KMS-11 (cell line): ENCODE measurements at regions not wholly inside any gene's neighbourhood (a gene's known extent, or its start where the extent isn't known, plus 50 kb on each side); places are given as distances from the start of the nearest gene placed in this dataset.

ENCODE experiments used
- H2AFZ ChIP-seq: fragments of 200-600 bp; sonication (generic); 2 replicates; pipeline ENCODE4 v1.6.1; 2016; ENCODE audit warnings: antibody characterized with exemption, mixed run types, low read depth
- H3K27ac ChIP-seq: fragments of 200-600 bp; sonication (generic); 2 replicates; pipeline ENCODE4 v1.6.1; 2016; ENCODE audit warnings: mild to moderate bottlenecking, mixed run types
- H3K27me3 ChIP-seq: fragments of 200-600 bp; sonication (generic); 2 replicates; pipeline ENCODE4 v1.6.1; 2017; ENCODE audit warnings: mild to moderate bottlenecking, low read depth, mixed run types, moderate library complexity; ENCODE audit not compliant: insufficient read depth
- H3K36me3 ChIP-seq: fragments of 200-600 bp; sonication (generic); 2 replicates; pipeline ENCODE4 v1.6.1; 2017; ENCODE audit warnings: mild to moderate bottlenecking, mixed run types; ENCODE audit not compliant: insufficient read depth
- H3K4me1 ChIP-seq: fragments of 200-600 bp; sonication (generic); 2 replicates; pipeline ENCODE4 v1.6.1; 2016; ENCODE audit warnings: mild to moderate bottlenecking, low read depth, mixed run types; ENCODE audit not compliant: poor library complexity, severe bottlenecking
- H3K4me2 ChIP-seq: fragments of 200-600 bp; sonication (generic); 2 replicates; pipeline ENCODE4 v1.7.0; 2016; ENCODE audit warnings: mild to moderate bottlenecking, mixed run types
- H3K4me3 ChIP-seq: fragments of 200-600 bp; sonication (generic); IDR thresholded peaks from 2 replicates; pipeline ENCODE4 v1.6.1; 2017; ENCODE audit warnings: low read depth, low read length, mixed read lengths; ENCODE audit not compliant: insufficient read depth
- H3K79me2 ChIP-seq: fragments of 200-600 bp; sonication (generic); 2 replicates; pipeline ENCODE4 v1.6.1; 2016; ENCODE audit warnings: low read depth, mixed run types; ENCODE audit not compliant: insufficient read depth
- H3K9ac ChIP-seq: fragments of 200-600 bp; sonication (generic); 2 replicates; pipeline ENCODE4 v1.6.1; 2016; ENCODE audit warnings: mild to moderate bottlenecking, mixed run types
- H4K20me1 ChIP-seq: fragments of 200-600 bp; sonication (generic); 2 replicates; pipeline ENCODE4 v1.6.1; 2016; ENCODE audit warnings: mild to moderate bottlenecking, mixed run types; ENCODE audit not compliant: insufficient read depth
- TF ChIP-seq, protein P1 (sequence below): fragments of 200-600 bp; sonication (generic); conservative IDR thresholded peaks from 2 replicates; pipeline ENCODE4 v1.6.1; 2017; ENCODE audit warnings: low read depth, mild to moderate bottlenecking, antibody characterized with exemption, low read length, moderate library complexity, mixed read lengths

DNA sequence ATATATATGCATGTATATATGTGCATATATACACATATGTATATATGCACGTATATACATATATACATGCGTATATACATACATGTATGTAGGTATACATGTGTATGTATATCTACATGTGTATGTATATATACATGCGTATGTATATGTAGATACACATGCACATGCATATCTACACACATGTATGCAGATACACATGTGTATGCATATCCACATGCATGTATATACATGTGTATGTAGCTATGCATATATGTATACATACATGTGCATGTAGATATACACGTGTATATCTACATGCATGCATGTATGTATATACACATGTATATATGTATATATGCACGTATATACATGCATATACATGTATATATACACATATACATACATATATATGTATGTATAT lies 95.8 kb upstream of the STEAP4 start:
- Histone ChIP-seq H3K27ac (no peak overlapping the region), H3K79me2 (no peaks in the 10 kb centered on the region), H3K4me1 (no peaks in the 10 kb centered on the region), H4K20me1 (no peaks in the 10 kb centered on the region), H3K27me3 (no peaks in the 10 kb centered on the region), H3K36me3 (no peaks in the 10 kb centered on the region), H3K9ac (no peak overlapping the region), H3K4me3 (no peak overlapping the region), H3K4me2 (no peak overlapping the region), H2AFZ (no peak overlapping the region)
- TF ChIP-seq, protein P1, sequence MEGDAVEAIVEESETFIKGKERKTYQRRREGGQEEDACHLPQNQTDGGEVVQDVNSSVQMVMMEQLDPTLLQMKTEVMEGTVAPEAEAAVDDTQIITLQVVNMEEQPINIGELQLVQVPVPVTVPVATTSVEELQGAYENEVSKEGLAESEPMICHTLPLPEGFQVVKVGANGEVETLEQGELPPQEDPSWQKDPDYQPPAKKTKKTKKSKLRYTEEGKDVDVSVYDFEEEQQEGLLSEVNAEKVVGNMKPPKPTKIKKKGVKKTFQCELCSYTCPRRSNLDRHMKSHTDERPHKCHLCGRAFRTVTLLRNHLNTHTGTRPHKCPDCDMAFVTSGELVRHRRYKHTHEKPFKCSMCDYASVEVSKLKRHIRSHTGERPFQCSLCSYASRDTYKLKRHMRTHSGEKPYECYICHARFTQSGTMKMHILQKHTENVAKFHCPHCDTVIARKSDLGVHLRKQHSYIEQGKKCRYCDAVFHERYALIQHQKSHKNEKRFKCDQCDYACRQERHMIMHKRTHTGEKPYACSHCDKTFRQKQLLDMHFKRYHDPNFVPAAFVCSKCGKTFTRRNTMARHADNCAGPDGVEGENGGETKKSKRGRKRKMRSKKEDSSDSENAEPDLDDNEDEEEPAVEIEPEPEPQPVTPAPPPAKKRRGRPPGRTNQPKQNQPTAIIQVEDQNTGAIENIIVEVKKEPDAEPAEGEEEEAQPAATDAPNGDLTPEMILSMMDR = no peak

- H3K9ac ChIP-seq = no peak overlapping the region
- H3K27me3 ChIP-seq = no peaks in the 10 kb centered on the region
- no peak overlapping the region for H3K4me3 ChIP-seq
- no peaks in the 10 kb centered on the region for H3K36me3 ChIP-seq
- no peak overlapping the region for H3K27ac ChIP-seq
- no peaks in the 10 kb centered on the region for H4K20me1 ChIP-seq
- no peak overlapping the region for H3K4me2 ChIP-seq
- no peaks in the 10 kb centered on the region for H3K4me1 ChIP-seq
- TF ChIP-seq, protein P1 = peak; percentile 85
- H3K79me2 ChIP-seq = no peaks in the 10 kb centered on the region
- no peak overlapping the region for H2AFZ ChIP-seq
These were observed 94.4 kb upstream of the STEAP4 start for GRCh38 chr7:88401009-88401623.

- no peaks in the 10 kb centered on the region for H3K27me3 ChIP-seq
- no peaks in the 10 kb centered on the region for H3K36me3 ChIP-seq
- TF ChIP-seq, protein P1 = no peak
- H2AFZ ChIP-seq = no peak overlapping the region
- H3K4me3 ChIP-seq = no peak overlapping the region
- H3K4me2 ChIP-seq = no peak overlapping the region
- H3K79me2 ChIP-seq = no peaks in the 10 kb centered on the region
- H3K9ac ChIP-seq = no peak overlapping the region
- no peak overlapping the region for H3K27ac ChIP-seq
- H3K4me1 ChIP-seq = no peaks in the 10 kb centered on the region
- no peaks in the 10 kb centered on the region for H4K20me1 ChIP-seq
These were observed 93.1 kb upstream of the STEAP4 start for GRCh38 chr7:88399696-88400240.

DNA sequence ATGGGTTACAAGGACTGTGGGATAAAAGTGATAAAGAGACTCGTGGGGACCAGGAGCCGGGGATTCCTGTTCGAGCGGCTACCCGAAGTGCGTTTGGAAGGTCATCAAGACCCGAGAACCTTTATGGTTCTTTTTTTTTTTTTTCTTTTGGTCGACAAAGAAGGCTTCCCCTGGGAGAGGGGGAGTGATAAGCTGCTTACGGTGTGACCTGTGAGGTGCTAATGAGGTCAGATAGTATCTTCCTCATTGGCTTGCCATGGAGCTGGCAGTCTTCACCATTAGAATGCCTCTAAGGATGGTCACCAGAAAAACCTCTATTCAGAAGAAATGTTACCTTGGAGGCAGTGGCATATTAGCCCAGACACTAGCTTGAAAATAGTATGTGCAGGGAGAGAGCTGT lies 92.3 kb upstream of the STEAP4 start:
- H3K4me2 ChIP-seq = no peak overlapping the region
- no peaks in the 10 kb centered on the region for H3K27me3 ChIP-seq
- no peak overlapping the region for H3K9ac ChIP-seq
- H3K4me1 ChIP-seq = no peaks in the 10 kb centered on the region
- no peak overlapping the region for H2AFZ ChIP-seq
- H3K27ac ChIP-seq = no peak overlapping the region
- no peak overlapping the region for H3K4me3 ChIP-seq
- no peaks in the 10 kb centered on the region for H3K36me3 ChIP-seq
- H3K79me2 ChIP-seq = no peaks in the 10 kb centered on the region
- no peaks in the 10 kb centered on the region for H4K20me1 ChIP-seq
- TF ChIP-seq, protein P1 = no peak
